ENCODE measurements at regions not wholly inside any gene's neighbourhood (a gene's known extent, or its start where the extent isn't known, plus 50 kb on each side); places are given as distances from the start of the nearest gene placed in this dataset.

DNA sequence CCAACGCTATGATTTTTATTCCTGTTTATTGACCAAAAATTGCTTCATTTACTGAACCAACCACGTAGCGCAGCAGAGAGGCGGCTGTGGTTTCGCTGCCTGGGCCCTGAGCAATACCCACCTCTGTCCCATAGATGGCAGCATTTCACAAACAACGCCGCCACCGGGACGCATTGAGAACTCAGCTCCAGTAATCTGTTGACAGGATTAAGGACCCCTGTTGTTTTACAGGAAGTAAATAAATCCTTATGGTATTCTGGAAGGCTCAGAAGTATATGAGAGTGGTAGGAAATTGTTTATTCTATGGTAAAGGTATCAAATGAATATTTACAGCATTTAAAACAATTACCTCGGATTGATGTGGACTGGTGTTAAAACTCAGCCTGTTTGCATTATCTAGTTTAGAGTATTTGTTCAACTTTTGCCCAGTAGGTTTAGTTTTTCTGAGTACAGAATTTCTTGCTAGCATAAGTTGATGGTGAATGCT, 547.9 kb upstream of the SLC35B3 start:
- H2BK15ac ChIP-seq (ENCODE audit: low read depth, low read length), result no peak overlapping the region
- peak overlapping the region; percentile 59; the same call in 1 of the 2 replicates for H3K4me2 ChIP-seq (ENCODE audit: low read depth, low read length)
- no peaks in the 10 kb centered on the region for H3K9me3 ChIP-seq (ENCODE audit: control insufficient read depth, insufficient read depth, low read length)
- H3K14ac ChIP-seq (replicated peaks; ENCODE audit: low read depth, low read length), result no peak overlapping the region
- no peak overlapping the region for H2AK5ac ChIP-seq (ENCODE audit: low read depth, low read length)
- ChIA-PET POLR2A (ENCODE audit: unreplicated experiment) (no interaction called here), CTCF (interaction anchor here (0.6 to 1.3 kb wide), 9 partner anchors 9 to 1446 kb away, joined by 3 to 6 read pairs (median 3); no protein-coding TSS in a partner anchor)
- no peak overlapping the region for H3K27ac ChIP-seq (ENCODE audit: insufficient read depth, low read length)
- no CpG with 5 or more reads among the region's 10 CpGs for WGBS, 2 experiments (ENCODE audit: extremely low coverage in 2 of 2, insufficient read length in 1 of 2)
- H2AFZ ChIP-seq (replicated peaks; ENCODE audit: low read length, poor library complexity), result peak overlapping the region; percentile 2
- H4K8ac ChIP-seq (ENCODE audit: low read depth in 2 of 2, low read length in 2 of 2), result no peak overlapping the region
- H3K36me3 ChIP-seq (ENCODE audit: control insufficient read depth, insufficient read depth, low read length), result no peaks in the 10 kb centered on the region
- H3K4me3 ChIP-seq (ENCODE audit: insufficient read depth, low read depth, low read length), result no peak overlapping the region
- H2AK9ac ChIP-seq (replicated peaks; ENCODE audit: low read depth, low read length, poor library complexity), result no peak overlapping the region
- intact Hi-C loops (cut with micrococcal nuclease), result loop anchor here (1.0 to 10.0 kb wide), 9 partner anchors 159 to 1446 kb away; no protein-coding TSS in a partner anchor
- H2BK20ac ChIP-seq (ENCODE audit: low read depth, low read length), result no peak overlapping the region
- H3K4ac ChIP-seq (ENCODE audit: low read depth, low read length), result no peak overlapping the region
- no peak overlapping the region for H2BK5ac ChIP-seq (ENCODE audit: low read depth, low read length, poor library complexity, severe bottlenecking)
- H3K9me1 ChIP-seq (ENCODE audit: insufficient read depth, low read length), result no peaks in the 10 kb centered on the region
- H3K56ac ChIP-seq (ENCODE audit: extremely low read depth, insufficient read depth, low read length), result no peak overlapping the region
- no peaks in the 10 kb centered on the region for H4K20me1 ChIP-seq (ENCODE audit: insufficient read depth, low read length)
- DNase-seq (peak; percentile 53), ATAC-seq (ENCODE audit: low read depth) (peak; percentile 100)
- H3K23ac ChIP-seq (ENCODE audit: low read depth, low read length), result no peak overlapping the region
- no peaks in the 10 kb centered on the region for H3K4me1 ChIP-seq (ENCODE audit: control insufficient read depth, insufficient read depth, low read length)
- H4K5ac ChIP-seq (ENCODE audit: low read depth, low read length), result no peak overlapping the region
- H3K79me1 ChIP-seq (ENCODE audit: low read depth in 1 of 2, low read length in 2 of 2), result no peaks in the 10 kb centered on the region
- dilution Hi-C loops (cut with HindIII; ENCODE audit: low sequenced_read_pairs, unreplicated experiment), result no loop called here
- no peak overlapping the region for H4K91ac ChIP-seq (ENCODE audit: insufficient read depth, low read depth, low read length)
- in situ Hi-C loops (cut with MboI; ENCODE audit: low sequenced_read_pairs), result loop anchor here (5.0 to 25.0 kb wide), 2 partner anchors 554 to 1454 kb away; no protein-coding TSS in a partner anchor
- no peak overlapping the region for H3K9ac ChIP-seq (ENCODE audit: low read depth, low read length)
- no peak overlapping the region for H2BK120ac ChIP-seq (ENCODE audit: low read depth, low read length)
- no peak overlapping the region for H3K18ac ChIP-seq (ENCODE audit: low read depth, low read length)
- H3K27me3 ChIP-seq (ENCODE audit: control insufficient read depth, insufficient read depth, low read length), result no peaks in the 10 kb centered on the region
- BruUV-seq (replicated peaks), result no TSS peak
- no peak for TF ChIP-seq USF2 (IDR thresholded peaks at IDR 0.05; ENCODE audit: low read depth, low read length)
- TF ChIP-seq MAFK (IDR thresholded peaks at IDR 0.05; ENCODE audit: low read depth, low read length), result no peak
- TF ChIP-seq RAD21 (IDR thresholded peaks at IDR 0.05; ENCODE audit: low read length), result peak; percentile 94
- no peak for TF ChIP-seq POLR2A (IDR thresholded peaks at IDR 0.05; ENCODE audit: low read depth, low read length)
- peak; percentile 82 for TF ChIP-seq SMC3 (IDR thresholded peaks at IDR 0.05; ENCODE audit: low read depth, low read length)
- TF ChIP-seq, protein P1, sequence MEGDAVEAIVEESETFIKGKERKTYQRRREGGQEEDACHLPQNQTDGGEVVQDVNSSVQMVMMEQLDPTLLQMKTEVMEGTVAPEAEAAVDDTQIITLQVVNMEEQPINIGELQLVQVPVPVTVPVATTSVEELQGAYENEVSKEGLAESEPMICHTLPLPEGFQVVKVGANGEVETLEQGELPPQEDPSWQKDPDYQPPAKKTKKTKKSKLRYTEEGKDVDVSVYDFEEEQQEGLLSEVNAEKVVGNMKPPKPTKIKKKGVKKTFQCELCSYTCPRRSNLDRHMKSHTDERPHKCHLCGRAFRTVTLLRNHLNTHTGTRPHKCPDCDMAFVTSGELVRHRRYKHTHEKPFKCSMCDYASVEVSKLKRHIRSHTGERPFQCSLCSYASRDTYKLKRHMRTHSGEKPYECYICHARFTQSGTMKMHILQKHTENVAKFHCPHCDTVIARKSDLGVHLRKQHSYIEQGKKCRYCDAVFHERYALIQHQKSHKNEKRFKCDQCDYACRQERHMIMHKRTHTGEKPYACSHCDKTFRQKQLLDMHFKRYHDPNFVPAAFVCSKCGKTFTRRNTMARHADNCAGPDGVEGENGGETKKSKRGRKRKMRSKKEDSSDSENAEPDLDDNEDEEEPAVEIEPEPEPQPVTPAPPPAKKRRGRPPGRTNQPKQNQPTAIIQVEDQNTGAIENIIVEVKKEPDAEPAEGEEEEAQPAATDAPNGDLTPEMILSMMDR (conservative IDR thresholded peaks at IDR 0.05; ENCODE audit: low read depth, low read length), result peak; percentile 96
- TF ChIP-seq MXI1 (IDR thresholded peaks at IDR 0.05; ENCODE audit: borderline replicate concordance, low read depth, low read length), result no peak
- TF ChIP-seq BHLHE40 (IDR thresholded peaks at IDR 0.05; ENCODE audit: low read depth, low read length), result no peak
- TF ChIP-seq NFE2L2 (IDR thresholded peaks at IDR 0.05; ENCODE audit: low read depth, low read length), result no peak
- TF ChIP-seq, protein P2, sequence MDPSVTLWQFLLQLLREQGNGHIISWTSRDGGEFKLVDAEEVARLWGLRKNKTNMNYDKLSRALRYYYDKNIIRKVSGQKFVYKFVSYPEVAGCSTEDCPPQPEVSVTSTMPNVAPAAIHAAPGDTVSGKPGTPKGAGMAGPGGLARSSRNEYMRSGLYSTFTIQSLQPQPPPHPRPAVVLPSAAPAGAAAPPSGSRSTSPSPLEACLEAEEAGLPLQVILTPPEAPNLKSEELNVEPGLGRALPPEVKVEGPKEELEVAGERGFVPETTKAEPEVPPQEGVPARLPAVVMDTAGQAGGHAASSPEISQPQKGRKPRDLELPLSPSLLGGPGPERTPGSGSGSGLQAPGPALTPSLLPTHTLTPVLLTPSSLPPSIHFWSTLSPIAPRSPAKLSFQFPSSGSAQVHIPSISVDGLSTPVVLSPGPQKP (IDR thresholded peaks at IDR 0.05; ENCODE audit: borderline replicate concordance, low read depth, low read length), result no peak
- TF ChIP-seq FOS (IDR thresholded peaks at IDR 0.05; ENCODE audit: low read depth, low read length), result no peak
- TF ChIP-seq CHD1 (IDR thresholded peaks at IDR 0.05; ENCODE audit: low read depth, low read length), result no peak
- TF ChIP-seq CEBPB (IDR thresholded peaks at IDR 0.05; ENCODE audit: low read depth, low read length), result 0 out of 2 replicates have a peak, but pooled peaks have one; percentile 18
- TF ChIP-seq MAZ (IDR thresholded peaks at IDR 0.05; ENCODE audit: borderline replicate concordance, low read depth, low read length), result no peak
- no peak for TF ChIP-seq RFX5 (IDR thresholded peaks at IDR 0.05; ENCODE audit: low read depth, low read length)
- TF ChIP-seq RCOR1 (IDR thresholded peaks at IDR 0.05; ENCODE audit: insufficient replicate concordance, low read length), result no peak
